ENCODE measurements at regions not wholly inside any gene's neighbourhood (a gene's known extent, or its start where the extent isn't known, plus 50 kb on each side); places are given as distances from the start of the nearest gene placed in this dataset.

GRCh38 chr11:127345819-127346459 lies 345.4 kb upstream of the KIRREL3 start:
- peak; percentile 60 for DNase-seq

DNA sequence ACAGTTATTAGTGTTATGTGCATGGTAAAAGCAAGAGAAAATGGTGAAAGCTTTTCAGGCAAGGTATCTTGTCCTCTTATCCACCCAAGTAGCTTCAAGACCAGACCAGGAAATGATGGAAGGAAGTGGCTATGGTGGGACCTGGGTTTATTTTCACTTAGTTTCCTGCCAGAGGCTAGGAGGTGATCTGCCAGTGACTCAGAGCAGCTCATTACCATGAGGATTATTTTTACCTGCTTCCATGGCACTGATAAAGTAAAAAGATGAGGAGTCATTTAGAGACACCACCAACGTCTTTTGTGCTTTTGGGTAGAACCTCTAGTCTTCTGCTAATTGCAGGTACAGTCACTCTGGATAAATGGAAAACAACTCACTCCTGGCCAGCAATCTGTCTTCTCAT lies 339.9 kb upstream of the KIRREL3 start:
- DNase-seq, result no peak

DNA sequence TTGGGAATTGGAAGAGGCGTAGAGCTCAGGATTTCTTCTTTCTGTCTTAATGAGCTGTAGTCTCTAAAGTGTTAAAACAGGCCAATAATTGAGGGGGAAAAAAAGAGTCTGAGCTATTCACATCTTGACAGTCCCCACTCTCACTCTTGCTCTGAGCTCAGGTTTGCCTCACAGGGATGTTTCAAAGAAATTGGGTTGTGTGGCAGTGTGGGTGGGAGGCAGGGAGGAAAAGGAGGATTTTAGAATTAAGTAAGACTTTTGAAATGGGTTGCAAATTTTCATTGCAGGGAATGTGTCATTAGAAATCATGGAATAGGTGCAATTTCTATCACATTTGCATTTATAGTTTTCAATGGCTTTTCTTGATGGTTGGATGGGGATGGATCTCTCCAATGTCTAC lies 338.8 kb upstream of the KIRREL3 start:
- DNase-seq, result no peak

GRCh38 chr11:127338380-127339259 lies 338.1 kb upstream of the KIRREL3 start:
- DNase-seq, result no peak

DNA sequence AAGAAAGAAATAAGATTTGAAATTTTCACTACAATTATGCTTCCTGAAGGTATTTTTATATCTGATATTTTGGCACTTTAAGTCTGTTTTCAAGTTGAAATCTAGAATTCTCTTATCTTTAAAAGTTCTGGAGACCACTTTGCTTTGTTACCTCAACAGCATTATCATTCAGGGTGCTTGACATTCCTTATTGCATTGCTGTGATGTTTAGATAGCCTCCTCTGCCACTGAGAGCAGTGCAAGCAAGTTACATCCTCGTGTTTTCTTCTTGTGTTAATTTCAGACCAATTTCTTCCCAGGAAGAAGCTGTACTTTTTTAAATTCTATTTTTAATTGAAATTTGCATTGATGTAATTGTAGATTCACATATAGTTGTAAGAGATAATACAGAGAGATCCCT lies 333.9 kb upstream of the KIRREL3 start:
- no peak for DNase-seq

DNA sequence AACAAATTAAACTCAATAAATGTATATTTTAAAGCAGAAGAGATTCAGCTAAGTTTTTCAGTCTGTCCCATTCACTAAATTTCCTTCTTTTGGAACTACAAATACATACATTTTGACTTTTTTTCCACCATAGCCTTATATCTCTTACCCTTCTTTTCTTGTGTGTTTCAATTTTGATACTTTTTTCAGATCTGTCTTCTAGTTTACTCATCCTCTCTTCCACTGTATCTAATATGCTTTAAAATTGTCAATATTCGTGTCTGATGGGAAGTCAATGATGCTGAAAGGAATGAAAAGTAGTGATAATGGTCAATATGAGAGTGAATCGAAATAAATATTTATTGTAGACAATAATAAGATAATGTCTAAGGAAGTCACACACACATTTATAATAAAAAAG lies 332.3 kb upstream of the KIRREL3 start:
- no peak for DNase-seq

DNA sequence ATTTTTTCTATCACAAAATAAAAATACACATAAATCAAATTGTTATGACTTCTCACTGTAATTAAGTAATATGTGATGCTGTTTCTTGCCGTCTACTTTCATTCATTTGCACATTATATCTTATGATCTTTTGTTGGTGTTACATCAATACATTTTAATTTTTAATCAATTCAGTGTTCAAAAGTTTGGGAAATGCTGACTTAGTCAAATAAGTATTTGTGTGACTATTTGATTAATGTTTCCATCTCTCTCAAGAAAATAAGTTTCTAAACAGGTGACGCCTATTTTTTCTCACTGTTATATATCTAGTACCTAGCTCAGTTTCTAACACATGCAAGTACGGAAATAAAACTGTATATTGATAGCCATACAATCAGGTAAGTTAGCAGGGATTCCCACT lies 329.5 kb upstream of the KIRREL3 start:
- no peak for DNase-seq

GRCh38 chr11:127308291-127308690 lies 307.7 kb upstream of the KIRREL3 start:
- no peak for DNase-seq

GRCh38 chr11:127307700-127308099 lies 307.1 kb upstream of the KIRREL3 start:
- DNase-seq, result no peak

- DNase-seq, result no peak
Observed at GRCh38 chr11:127304634-127305033, 304.1 kb upstream of the KIRREL3 start.

DNA sequence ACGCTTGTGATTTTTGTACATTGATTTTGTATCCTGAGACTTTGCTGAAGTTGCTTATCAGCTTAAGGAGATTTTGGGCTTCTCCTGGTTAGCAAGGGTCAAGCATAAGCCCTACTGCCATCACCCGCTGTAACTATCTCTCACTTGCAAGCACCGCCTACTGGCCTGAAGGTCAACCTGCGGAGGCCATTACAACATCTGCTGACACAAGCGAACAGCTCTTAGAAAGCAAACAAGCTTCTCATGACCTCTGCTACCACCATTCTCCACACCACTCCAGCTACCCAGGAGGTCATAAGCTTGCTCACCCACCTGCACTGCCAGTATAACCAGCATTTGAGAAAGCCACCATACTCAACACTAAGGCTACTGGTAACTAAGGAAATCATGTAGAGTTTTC lies 288.4 kb upstream of the KIRREL3 start:
- no peak for DNase-seq

GRCh38 chr11:127281534-127281933 lies 281.0 kb upstream of the KIRREL3 start:
- DNase-seq, result no peak

DNA sequence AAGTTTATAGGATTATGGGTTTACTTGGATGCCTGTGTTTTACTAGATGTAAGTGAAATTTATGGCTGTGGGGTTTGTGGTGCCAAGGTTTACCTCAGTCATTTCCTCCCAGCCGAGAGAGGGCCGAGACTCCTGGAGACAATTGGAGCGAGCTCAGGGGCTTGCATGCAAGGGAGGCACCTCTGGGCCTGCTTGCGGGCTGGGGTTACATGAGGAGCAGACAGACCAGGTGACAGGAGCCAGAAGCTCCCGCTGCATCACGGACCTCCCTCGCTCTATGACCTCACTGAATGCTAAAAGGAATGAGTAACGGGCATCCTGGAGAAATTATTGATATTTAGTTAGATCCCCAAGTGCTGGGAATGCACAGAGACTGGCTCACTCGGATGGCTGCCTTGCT lies 275.2 kb upstream of the KIRREL3 start:
- DNase-seq, result no peak

GRCh38 chr11:127274328-127274676 lies 273.7 kb upstream of the KIRREL3 start:
- no peak for DNase-seq

DNA sequence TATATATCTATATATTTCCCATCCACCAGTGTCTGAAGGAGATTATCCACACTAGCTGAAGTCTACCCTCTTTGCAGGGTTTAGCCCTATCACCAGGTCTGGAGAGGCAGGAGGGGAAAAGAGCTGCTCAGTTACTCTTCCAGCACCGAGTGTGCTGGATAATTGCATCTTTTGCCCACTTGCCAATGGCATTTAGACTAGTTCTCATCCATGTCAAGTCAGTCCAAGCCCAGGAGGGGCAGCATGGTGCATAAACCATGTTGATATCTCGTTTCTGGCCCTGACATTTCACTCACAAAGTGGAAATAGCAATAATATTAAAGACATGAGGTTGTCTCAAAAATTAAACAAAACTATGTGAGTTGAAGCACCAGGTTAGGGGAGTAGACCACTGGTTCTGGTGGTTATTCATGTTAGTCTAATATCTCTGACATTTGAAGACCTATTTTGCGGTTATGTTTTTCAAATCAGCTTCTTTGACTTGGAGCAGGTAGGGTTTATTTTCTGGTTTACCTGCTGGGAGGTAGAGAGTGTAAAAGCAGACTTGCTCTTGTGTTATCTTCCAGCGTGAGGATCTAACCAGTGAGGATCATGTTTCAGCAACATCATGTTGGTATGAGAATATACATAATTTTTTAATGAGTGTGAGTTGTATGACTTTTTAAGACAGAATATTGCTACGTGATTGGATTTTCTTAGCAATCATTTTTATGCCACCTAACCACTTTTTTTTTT lies 273.2 kb upstream of the KIRREL3 start:
- no peak for DNase-seq

- DNase-seq, result no peak
Observed at GRCh38 chr11:127270851-127271250, 270.3 kb upstream of the KIRREL3 start.

DNA sequence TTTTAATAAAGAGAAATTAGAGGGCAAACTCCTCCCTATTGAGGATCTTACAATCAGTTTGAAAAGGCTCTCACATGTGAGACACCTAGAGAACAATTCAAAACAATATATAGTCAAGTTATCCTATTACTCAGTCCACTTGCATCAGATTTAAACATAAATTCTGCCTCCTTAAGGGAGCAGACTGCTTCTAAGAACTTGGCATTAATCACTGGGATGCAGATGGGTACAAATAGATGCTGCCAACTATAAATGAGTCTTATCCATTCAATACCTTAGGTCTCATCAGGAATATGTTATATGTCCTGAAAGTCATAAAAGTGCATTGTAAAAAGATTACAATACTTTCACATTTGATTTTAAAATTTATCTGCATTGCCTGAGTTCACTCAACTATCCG lies 269.3 kb upstream of the KIRREL3 start:
- no peak for DNase-seq

DNA sequence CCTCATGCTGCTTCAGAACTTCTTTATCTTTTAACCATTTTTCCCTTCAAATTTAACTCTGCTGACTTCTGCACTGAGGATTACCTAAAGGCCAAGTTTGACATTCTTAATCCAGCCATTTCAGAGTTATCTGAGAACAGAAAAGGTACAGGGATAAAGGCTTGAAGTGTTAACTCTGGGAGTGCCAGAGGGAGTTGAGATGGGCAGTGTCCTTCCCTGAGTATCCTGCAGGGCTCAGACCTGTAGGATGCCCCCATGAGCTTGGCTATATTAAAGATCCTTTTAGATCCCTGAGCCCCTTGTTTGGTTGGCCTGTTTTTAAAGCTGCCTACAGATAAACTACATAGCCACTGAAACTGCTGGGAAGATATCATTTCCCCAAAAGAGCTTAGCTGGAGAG lies 268.4 kb upstream of the KIRREL3 start:
- DNase-seq, result no peak

DNA sequence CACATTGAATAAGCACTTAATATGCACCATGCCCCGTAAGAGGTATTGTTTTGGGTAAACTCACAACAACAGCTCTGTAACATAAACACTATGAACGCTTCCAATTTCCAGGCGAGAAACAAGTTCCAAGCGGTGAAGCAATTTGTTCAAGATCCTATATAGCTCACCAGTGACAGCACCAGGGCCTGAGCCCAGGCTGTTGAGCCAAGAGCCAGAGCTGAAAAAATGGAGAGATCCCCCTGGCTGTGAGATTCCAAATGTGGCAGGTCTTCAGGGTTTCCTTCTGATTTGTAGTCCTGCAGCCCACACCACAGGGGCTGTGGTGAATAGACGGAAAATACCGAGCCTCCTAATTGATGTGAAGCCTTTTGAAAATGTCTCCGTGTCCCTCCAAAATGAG lies 268.0 kb upstream of the KIRREL3 start:
- DNase-seq, result no peak

GRCh38 chr11:127259102-127259501 lies 258.5 kb upstream of the KIRREL3 start:
- no peak for DNase-seq

- no peak for DNase-seq
Observed at GRCh38 chr11:127255209-127255608, 254.6 kb upstream of the KIRREL3 start.

- no peak for DNase-seq
Observed at GRCh38 chr11:127252321-127252720, 251.8 kb upstream of the KIRREL3 start.

DNA sequence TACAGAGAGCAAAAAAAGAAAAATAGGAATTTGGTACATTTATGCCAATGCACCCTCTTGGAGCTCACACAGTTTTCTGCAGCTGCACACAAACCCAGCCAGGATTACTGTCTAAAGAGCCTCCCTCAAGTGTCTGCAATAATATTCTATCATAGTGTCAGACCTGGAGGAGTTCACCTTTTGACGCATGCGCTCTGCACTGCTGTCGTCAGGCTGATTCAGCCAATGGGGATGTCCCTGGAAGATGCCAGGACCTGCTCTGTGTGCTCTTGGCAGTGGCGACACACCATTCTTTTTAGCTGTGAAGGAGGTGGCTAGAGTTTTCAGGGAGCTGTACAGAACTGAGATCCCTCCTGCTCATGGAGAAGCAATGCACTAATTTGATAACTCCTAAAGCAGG lies 249.0 kb upstream of the KIRREL3 start:
- DNase-seq, result no peak

- DNase-seq, result peak; percentile 98
Observed at GRCh38 chr11:127248476-127248875, 247.9 kb upstream of the KIRREL3 start.
